ENCODE measurements at regions not wholly inside any gene's neighbourhood (a gene's known extent, or its start where the extent isn't known, plus 50 kb on each side); places are given as distances from the start of the nearest gene placed in this dataset.

GRCh38 chr12:25819691-25820090, 138.8 kb upstream of the RASSF8 start:
- Mint-ChIP-seq H3K36me3 (no peaks in the 10 kb centered on the region), H3K4me1 (peaks cover 6% of the 10 kb centered on the region), H3K4me3 (no peak overlapping the region), H3K27me3 (ENCODE audit: insufficient read depth, low read depth) (no peaks in the 10 kb centered on the region), H3K9me3 (no peaks in the 10 kb centered on the region), H3K27ac (peak overlapping the region; percentile 12)
- H3K27me3 ChIP-seq = no peaks in the 10 kb centered on the region
- H3K36me3 ChIP-seq = no peaks in the 10 kb centered on the region
- no peak overlapping the region for H3K27ac ChIP-seq
- H3K4me3 ChIP-seq = no peak overlapping the region
- H3K4me2 ChIP-seq = no peak overlapping the region
- no peaks in the 10 kb centered on the region for H3F3A ChIP-seq (ENCODE audit: low read depth)
- DNase-seq (ENCODE audit: low spot score) = no peak
- no peaks in the 10 kb centered on the region for H3K4me1 ChIP-seq
- peak overlapping the region; percentile 42 for H2AFZ ChIP-seq (replicated peaks)
- no peak for TF ChIP-seq EZH2 (IDR thresholded peaks at IDR 0.05)
- TF ChIP-seq EZH2phosphoT487 (IDR thresholded peaks at IDR 0.05) = no peak
- no peak for TF ChIP-seq CTCF (IDR thresholded peaks at IDR 0.05)
- H3K9me3 ChIP-seq (ENCODE audit: low read depth) = no peaks in the 10 kb centered on the region
- H4K20me1 ChIP-seq (ENCODE audit: low read depth) = no peaks in the 10 kb centered on the region
- H3K9ac ChIP-seq = no peak overlapping the region
- no peaks in the 10 kb centered on the region for H3K79me2 ChIP-seq (ENCODE audit: low read depth)

DNA sequence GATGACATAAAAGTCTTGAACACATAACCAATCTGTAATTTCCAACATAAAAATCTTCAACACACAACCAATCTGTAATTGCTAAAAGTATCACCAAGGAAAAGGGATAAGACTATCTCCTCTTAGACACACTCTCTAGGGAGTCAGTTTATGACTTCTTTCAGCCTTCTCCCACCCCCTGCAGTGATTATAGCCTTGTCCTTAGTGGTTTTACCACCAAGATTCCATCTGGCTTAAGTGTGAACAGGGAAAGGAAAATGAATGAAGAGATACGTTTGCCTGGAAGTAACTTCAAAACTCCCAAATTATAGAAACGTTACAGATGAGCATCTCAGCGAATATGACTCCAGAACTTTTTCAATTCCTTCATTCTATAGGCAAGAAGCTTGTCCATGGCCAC, 136.2 kb upstream of the RASSF8 start:
- no peaks in the 10 kb centered on the region for H4K20me1 ChIP-seq (ENCODE audit: low read depth)
- H3K4me1 Mint-ChIP-seq = peaks cover 6% of the 10 kb centered on the region
- no peak overlapping the region for H2AFZ ChIP-seq (replicated peaks)

DNA sequence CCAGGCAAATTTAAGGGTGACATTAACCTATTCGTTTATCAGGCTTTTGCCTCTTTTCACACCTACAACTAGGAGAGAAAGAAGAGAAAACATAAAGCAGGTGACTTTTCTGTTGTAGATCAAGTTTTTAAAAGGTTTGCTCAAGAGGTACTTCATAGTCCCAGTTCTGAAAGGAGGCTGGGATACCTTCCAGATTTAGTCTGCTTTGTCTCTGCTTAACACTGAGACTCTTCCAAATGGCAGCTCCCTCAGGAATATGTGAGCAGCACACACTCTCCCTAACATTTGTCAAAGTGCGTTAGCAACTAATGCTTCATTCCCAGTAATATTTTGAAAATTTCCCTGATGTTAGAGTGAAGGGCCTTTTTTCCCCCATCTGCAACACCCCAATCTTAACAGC, 133.7 kb upstream of the RASSF8 start:
- H3K4me2 ChIP-seq = no peak overlapping the region
- Mint-ChIP-seq H3K4me1 (peaks cover 6% of the 10 kb centered on the region), H3K27me3 (ENCODE audit: insufficient read depth, low read depth) (peaks cover 2% of the 10 kb centered on the region), H3K27ac (no peak overlapping the region), H3K4me3 (no peak overlapping the region), H3K9me3 (no peaks in the 10 kb centered on the region), H3K36me3 (no peaks in the 10 kb centered on the region)
- no peaks in the 10 kb centered on the region for H3F3A ChIP-seq (ENCODE audit: low read depth)
- H4K20me1 ChIP-seq (ENCODE audit: low read depth) = no peaks in the 10 kb centered on the region
- no peaks in the 10 kb centered on the region for H3K36me3 ChIP-seq
- TF ChIP-seq CTCF (IDR thresholded peaks at IDR 0.05) (no peak), EZH2 (IDR thresholded peaks at IDR 0.05) (no peak), EZH2phosphoT487 (IDR thresholded peaks at IDR 0.05) (no peak)
- H3K27ac ChIP-seq = no peak overlapping the region
- H2AFZ ChIP-seq (replicated peaks) = no peak overlapping the region
- no peaks in the 10 kb centered on the region for H3K79me2 ChIP-seq (ENCODE audit: low read depth)
- no peaks in the 10 kb centered on the region for H3K9me3 ChIP-seq (ENCODE audit: low read depth)
- no peaks in the 10 kb centered on the region for H3K4me1 ChIP-seq
- no peak for DNase-seq (ENCODE audit: low spot score)
- H3K4me3 ChIP-seq = no peak overlapping the region
- no peaks in the 10 kb centered on the region for H3K27me3 ChIP-seq
- no peak overlapping the region for H3K9ac ChIP-seq

More for the DNA sequence above, 136.2 kb upstream of the RASSF8 start:
- no peaks in the 10 kb centered on the region for H3K9me3 Mint-ChIP-seq
- no peak for TF ChIP-seq CTCF (IDR thresholded peaks at IDR 0.05)
- TF ChIP-seq EZH2 (IDR thresholded peaks at IDR 0.05) = no peak
- TF ChIP-seq EZH2phosphoT487 (IDR thresholded peaks at IDR 0.05) = no peak
- H3K27ac Mint-ChIP-seq = no peak overlapping the region
- DNase-seq (ENCODE audit: low spot score) = no peak
- H3K9ac ChIP-seq = no peak overlapping the region
- H3F3A ChIP-seq (ENCODE audit: low read depth) = no peaks in the 10 kb centered on the region
- H3K27me3 ChIP-seq = no peaks in the 10 kb centered on the region
- no peak overlapping the region for H3K4me3 Mint-ChIP-seq
- H3K36me3 Mint-ChIP-seq = no peaks in the 10 kb centered on the region
- H3K4me2 ChIP-seq = no peak overlapping the region
- peaks cover 2% of the 10 kb centered on the region for H3K27me3 Mint-ChIP-seq (ENCODE audit: insufficient read depth, low read depth)
- H3K79me2 ChIP-seq (ENCODE audit: low read depth) = no peaks in the 10 kb centered on the region
- no peak overlapping the region for H3K27ac ChIP-seq
- H3K9me3 ChIP-seq (ENCODE audit: low read depth) = no peaks in the 10 kb centered on the region
- no peaks in the 10 kb centered on the region for H3K4me1 ChIP-seq
- no peak overlapping the region for H3K4me3 ChIP-seq
- H3K36me3 ChIP-seq = no peaks in the 10 kb centered on the region

All from neural progenitor cell (in vitro differentiated cells).